ENCODE measurements at regions not wholly inside any gene's neighbourhood (a gene's known extent, or its start where the extent isn't known, plus 50 kb on each side); places are given as distances from the start of the nearest gene placed in this dataset.

DNA sequence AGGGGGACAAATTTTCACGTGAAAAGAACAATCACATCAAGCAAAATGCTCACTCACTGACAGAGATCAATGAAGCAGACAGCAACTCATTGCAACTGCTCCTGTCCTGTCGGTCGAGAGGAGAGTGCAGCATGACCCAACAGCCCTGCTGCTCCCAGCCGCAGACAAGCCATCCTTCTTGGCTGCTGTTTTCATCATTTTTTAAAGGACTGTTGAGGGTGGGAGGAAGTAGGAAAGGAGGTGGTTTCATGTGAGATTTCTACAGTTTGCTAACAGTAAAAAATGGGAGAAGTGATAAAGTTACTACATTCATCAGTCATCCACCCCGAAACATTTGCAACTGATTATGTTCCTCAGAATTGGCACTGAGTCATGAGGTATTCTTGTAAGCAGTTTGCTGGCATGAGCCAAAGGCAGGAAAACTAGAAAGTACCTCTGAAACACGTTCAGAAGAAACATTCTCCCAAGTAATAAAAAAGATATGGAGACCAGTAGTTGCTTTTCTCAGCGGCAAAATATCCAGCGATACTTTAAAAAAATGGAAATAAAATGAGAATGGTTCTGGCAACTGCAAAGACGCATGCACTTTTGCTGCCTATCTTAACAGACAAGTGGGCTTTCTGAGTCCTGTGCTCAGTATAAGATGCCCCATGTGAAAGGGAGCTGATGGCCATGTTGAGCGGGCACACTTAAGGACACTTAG, 72.0 kb upstream of the CLDN14 start:
- TF ChIP-seq, protein P1, sequence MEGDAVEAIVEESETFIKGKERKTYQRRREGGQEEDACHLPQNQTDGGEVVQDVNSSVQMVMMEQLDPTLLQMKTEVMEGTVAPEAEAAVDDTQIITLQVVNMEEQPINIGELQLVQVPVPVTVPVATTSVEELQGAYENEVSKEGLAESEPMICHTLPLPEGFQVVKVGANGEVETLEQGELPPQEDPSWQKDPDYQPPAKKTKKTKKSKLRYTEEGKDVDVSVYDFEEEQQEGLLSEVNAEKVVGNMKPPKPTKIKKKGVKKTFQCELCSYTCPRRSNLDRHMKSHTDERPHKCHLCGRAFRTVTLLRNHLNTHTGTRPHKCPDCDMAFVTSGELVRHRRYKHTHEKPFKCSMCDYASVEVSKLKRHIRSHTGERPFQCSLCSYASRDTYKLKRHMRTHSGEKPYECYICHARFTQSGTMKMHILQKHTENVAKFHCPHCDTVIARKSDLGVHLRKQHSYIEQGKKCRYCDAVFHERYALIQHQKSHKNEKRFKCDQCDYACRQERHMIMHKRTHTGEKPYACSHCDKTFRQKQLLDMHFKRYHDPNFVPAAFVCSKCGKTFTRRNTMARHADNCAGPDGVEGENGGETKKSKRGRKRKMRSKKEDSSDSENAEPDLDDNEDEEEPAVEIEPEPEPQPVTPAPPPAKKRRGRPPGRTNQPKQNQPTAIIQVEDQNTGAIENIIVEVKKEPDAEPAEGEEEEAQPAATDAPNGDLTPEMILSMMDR (IDR thresholded peaks at IDR 0.05), result no peak
- TF ChIP-seq POLR2A (IDR thresholded peaks at IDR 0.05), result no peak

Measured in upper lobe of left lung (tissue), 4 donors.